NCI-H69 (cell line): ENCODE measurements at regions not wholly inside any gene's neighbourhood (a gene's known extent, or its start where the extent isn't known, plus 50 kb on each side); places are given as distances from the start of the nearest gene placed in this dataset.

Experiments
- DNase-seq: peaks from one replicate; lab custom pipeline; 2025; lab: John Stamatoyannopoulos, UW

DNA sequence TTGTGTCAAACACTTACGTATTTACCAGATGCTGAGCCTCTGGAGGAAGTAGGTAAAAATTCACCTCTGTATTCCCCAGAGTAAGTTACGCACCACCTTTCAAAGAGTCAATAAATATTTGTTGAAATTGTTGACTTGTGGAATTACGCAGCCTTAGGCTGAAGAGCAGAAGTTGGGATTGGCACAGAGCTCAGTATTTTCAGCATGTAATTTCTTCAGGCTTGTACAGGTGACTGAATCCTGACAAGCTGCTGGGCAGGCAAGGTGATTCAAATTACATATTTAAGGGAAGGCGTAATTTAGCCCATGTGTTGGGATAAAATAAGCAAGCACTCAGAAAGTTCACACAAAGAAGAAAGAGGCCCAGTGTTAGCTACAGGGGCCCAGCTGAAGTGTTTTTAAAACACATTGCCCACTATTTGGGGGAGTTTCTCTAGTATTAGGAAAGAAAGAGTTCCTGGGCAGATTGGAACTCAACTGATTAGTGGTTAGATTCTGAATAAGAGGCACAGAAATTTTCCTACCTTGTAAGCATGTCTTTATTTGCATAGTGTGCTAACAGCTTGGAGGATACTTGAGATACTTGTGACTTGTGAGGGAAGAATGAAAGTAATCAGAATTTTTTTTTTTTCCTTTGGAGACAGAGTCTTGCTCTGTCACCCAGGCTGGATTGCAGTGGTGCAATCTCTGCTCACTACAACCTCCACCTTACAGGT is 165.3 kb upstream of the FBXL7 start:
- DNase-seq, result no peak

DNA sequence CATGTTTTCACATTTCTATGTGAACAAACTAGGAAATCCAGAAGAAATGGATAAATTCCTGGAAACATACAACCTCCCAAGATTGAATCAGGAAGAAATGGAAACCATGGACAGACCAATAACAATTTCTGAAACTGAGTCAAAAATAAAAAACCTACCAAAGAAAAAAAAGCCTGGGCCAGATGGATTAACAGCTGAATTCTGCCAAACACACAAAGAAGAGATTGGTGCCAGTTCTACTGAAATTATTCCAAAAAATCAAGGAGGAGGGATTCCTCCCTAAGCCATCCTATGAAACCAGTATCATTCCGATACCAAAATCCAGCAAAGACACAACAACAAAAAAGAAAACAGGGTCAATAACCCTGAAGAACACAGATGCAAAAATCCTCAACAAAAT is 166.9 kb upstream of the FBXL7 start:
- no peak for DNase-seq

DNA sequence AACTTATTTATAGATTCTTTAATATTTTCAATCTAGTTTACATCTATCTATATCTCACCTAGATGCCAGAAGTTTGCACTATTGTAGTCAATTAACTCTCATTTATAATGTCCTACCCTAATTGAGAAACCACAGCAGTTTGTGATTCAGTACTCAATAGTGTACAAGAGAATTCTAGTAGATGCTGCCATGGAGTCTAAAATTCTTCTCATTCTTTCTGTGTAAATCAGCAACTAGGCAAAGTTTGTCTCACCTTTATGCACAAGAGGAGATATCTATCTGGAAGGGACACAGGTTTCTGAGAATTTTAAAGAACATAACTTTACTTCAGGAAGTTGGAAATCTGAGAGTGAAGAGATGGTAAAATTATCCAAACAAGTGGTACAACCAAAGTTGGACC is 173.0 kb upstream of the FBXL7 start:
- DNase-seq, result no peak

DNA sequence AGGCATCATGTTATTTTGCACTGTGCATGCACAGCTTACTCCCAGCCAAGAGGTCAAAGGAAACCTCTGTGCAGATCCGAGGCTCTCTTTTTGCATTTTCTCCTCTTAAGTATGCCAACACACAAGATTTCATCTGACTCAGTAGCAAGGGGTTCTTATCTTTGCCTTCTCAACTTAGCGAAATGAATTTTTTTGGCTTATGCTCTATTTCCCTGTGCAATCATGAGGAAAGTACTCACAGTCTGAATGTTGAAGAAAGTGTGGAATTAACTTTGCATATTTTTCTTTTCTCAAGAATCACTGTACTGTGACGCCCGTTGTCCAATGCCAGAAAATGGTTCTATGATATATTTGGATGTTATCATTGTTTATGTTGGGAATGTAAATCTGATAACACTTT is 173.5 kb upstream of the FBXL7 start:
- no peak for DNase-seq

DNA sequence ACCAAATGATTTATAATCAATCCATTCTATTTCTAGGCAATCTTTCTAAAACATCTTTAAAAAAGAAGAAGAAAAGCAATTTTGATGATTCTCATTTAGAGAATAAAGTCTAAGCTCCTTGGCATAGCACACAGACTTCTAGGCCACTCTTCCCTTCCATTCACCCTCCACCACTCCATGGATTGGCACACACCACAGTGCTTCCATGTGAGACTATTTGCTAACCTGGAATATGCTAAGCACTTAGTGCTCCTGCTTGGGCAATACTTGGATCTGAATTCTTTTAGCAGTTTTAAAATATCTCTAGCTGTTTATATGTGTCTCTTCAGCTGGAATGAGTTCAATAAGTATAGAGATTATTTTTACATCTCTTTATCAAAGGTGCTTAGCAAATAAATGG is 177.6 kb upstream of the FBXL7 start:
- DNase-seq, result no peak

DNA sequence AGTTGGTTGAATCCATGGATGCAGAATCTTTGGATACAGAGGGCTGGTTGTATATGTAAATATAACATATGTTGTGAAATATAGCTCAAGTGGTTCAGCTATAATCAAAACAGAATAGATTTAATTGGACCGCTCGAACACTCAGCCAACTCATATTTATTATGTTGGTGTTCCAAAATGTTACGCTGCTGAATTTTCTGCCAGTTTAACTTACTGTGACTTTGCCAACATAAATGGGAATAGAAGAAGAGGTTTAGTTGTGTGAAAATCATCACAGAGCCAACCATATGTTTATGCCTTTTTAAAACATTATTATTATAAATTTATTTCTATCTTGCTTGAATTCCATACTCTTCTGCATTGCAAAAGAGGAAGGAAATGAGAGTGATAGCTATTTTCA is 178.2 kb upstream of the FBXL7 start:
- DNase-seq, result no peak

DNA sequence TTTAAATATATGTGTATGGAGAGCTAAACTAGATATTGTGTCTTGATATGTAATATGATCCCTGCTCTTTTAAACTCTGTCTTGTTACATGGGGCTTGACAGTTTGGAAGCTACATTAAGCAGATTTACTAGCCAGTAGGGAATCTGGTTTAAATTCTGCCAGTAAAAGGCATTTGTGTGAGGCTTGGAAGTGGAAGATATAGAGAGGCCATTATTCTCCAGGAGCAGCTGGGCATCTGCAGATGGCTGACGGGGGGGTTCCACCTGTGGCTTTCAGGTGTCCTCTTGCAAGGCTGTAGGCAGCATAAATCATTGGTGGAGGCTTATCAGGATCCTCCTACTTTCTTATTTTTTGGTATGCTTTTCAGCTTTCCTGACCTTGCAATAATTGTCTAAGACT is 179.1 kb upstream of the FBXL7 start:
- peak; percentile 10 for DNase-seq

DNA sequence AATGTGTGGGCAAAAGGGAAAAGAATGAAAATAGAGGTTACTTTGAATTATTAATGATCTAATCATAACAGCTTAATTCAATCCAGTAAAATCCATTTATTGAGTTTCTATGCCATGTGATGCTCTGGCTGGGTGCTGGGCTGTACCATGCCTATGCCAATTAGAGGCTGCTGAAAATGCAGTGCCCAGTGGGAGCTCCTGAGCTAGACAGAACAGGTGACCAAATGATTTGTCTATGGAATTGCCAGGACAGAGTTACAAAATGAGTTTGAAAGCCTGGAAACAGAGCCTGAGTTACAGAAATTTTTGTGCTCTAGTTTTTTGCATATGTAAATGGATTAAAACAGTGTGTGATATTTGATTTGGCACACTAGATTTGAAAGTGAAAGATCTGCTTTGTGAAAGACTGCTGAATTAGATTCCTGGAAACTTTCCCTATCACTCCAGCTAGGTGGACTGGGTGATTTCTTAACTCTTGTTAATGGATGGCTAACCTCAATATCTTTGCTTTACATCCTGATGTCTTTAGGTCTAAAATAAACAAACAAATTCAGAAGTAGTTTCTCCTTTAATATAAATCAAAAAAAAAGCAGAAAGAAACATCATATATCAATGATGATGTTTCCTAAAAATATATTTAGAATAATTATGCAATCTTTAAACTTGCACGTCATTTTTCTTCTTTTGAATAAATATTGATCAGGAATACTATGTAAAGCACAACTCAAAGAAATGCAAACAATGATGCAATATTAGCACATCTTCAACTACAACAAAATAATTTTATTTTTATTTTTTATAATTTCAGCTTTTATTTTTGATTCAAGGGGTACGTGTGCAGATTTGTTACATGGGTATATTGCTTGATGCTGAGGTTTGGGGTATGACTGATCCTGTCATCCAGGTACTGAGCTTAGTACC is 194.8 kb upstream of the FBXL7 start:
- no peak for DNase-seq

DNA sequence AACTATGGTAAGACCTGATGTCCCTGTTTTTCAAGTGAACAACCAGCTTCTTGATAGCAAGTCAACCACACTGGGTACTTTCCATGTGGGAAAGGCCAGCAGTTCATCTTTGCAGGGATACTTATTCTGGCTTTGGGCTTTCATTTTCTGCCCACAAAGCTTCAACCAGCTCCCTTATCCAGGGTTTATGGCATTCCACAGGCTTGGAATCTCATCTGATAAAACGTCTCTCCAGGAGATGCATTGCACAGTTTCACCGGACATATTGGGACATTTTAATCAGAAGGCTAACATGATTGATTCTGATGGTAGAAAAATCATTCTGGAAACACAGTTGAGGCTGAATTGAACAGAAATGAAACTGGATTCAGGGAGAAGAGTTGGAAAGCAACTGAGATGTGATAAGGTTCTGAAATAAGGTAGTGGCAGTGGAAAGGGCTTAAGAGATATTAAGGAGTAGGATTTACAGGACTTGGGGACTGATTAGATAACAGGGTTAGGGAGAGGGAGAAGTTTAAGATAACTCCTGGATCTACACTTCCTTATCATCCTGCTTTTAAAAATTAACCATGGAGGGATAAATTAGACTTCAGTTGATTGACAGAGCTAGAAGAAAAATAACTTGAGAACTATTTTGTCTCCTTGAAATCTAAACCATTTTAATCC is 195.8 kb upstream of the FBXL7 start:
- DNase-seq, result no peak

DNA sequence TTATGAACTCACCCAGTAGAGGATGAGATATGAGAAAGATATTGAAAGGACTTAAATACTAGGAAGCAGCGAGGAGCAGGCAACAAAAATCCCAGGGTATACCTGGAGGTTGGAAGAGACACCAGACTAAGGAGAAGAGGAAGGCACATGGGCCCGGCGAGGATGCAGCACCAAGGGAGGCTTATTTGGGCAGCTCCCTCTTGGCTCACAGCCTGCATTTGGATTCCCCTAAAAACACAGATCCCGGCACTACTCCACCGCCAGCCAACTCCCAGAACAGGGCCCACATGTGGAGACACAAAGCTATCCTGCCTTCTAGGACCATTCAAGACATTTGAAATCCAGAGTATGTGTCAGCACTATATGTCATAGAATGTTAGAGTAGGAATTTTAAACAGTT is 199.8 kb upstream of the FBXL7 start:
- DNase-seq, result no peak

DNA sequence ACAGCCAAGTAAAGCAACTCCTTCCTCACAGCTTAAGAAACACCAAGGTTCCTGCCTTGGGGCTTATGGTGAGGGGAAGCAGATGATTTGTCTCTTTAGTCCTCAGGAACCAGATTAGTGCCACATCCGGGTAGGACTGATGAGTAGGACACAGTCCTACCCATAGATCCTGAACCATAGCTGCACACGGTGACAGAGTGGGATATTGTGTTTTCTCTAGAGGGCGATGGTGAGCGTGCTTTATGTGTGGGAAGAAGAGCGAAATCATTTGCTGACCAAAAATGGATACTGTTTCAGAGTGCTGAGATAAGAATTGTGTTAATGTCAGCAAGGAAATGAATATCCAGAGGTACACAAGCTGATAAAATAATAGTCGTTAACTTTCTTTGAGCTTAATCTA is 209.0 kb upstream of the FBXL7 start:
- no peak for DNase-seq

DNA sequence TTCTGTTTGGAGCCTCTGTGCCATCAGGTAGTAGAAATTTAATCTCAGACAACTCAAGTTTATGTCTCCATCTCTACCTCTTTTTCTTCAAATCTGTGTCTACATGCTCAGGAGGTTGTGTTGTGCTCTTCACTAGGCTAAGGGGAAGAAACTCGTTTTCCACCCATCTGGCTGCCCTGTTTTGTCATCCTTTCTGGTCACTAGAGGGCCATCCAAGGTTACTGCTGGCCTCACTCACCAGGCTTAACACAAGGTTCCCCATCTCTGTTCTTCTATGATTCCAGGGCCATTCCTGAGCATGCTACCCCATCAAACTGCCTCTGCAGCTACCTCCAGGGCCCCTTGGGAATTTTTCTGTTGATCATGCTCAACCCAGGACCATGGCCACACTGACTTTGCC is 213.3 kb upstream of the FBXL7 start:
- DNase-seq, result no peak

DNA sequence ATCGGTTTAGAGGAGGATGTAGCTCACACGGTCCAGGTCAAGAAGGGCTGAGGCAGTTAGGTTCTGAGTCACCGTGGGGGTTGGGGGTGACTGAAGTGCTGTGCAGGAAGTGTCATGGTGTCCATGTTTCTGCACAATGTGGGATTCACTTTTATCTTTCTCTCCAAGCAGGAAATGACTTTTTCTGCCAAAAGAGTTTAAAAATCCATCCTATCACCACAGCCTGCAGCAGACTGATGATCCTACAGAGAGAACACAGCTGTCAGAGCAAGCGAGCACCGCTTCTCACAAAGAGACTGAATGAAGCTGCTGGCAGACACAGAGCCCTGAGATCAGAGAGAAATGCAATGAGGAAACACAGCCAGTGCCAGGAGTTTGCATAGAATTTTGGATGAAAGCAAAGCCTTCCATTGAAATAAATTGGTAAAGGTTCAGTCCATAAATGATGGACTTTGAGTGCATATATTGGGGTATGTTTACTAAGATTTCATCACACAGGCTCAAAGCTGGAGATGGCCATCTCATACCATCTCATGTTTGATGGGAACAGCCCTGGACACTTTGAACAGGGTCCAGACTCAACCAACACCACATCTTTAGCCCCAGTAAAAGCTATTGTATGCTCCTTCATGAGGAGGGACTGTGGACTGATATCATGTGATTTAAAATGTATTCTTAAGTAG is 213.9 kb upstream of the FBXL7 start:
- no peak for DNase-seq

DNA sequence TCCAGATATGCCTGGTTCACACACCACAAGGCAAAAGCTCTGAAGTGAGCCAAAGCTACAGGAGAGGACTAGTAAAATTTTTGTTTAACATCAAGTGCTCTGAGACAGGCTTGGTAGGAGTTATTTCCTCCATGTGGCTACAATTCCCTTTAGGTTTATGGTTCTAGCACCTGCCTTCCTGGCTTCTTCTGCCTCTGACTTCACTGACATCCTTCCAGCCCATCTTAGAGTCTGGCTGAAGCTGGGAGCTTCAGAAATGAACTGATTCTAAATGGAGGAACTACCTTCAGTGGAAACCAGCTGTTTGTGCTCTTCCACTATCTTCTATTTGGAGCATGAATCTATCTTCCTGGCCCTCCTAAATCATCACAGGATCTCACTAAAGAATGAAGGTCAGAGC is 215.3 kb upstream of the FBXL7 start:
- DNase-seq, result no peak

DNA sequence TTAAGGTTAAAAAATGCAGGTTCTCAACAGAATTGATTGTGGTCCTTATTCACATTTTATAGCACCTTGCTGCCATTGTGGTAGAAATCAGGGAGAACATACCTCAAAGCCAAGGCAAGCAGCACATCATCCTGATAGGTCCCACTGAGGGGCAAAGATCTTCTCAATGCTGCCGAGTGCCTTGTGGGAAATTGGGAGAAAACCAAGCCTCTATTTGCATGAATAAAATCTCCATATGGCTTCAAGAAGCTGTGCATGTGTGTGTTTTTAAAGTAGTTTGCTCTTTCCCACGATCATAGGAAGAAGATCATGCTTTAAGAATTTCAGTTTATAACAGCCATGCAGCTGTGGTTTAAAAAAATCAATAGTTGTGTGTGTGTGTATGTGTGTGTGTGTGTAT is 216.9 kb upstream of the FBXL7 start:
- DNase-seq, result no peak

DNA sequence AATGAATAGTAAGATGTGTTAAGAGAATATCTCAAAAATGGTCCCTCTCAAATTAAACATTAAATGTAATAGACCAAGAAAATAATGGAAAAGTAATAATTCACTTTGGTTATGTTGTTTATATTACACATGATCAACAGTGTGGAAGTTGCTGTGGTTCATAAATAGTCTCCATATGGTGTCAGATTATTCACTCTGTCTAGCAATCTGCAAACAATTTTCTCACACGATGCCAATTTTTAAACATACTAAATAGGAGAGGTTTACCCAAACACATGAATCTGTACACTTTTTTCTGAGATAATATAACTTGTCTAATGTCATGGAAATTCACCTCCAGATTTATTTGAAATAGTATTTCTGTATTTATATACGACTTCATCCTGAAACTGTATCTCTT is 217.4 kb upstream of the FBXL7 start:
- no peak for DNase-seq

DNA sequence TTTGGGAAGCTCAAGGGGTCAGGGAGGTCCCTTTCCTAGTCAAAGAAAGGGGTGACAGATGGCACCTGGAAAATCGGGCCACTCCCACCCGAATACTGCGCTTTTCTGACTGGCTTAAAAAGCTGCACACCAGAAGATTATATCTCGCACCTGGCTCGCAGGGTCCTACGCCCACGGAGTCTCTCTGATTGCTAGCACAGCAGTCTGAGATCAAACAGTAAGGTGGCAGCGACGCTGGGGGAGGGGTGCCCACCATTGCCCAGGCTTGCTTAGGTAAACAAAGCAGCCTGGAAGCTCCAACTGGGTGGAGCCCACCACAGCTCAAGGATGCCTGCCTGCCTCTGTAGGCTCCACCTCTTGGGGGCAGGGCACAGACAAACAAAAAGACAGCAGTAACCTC is 228.4 kb upstream of the FBXL7 start:
- DNase-seq, result peak; percentile 71

DNA sequence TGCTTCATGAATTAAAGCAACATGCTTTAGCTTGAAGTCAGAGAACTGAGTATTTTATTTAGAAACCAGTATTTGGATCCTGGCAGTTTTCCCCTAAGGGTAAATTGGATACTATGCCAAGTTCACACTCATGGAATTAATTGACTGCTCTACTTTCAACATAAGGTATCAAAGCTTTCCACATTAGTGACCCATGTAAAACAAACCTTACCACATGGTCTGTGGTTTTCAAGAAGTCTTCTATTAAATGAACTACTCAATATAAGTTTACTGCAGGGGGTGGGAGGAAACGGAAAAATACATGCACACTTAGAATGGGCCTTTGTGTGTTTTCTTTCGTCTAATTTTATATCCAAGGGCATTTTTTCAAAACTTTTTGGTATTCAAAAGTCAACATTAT is 232.0 kb upstream of the FBXL7 start:
- DNase-seq, result no peak

DNA sequence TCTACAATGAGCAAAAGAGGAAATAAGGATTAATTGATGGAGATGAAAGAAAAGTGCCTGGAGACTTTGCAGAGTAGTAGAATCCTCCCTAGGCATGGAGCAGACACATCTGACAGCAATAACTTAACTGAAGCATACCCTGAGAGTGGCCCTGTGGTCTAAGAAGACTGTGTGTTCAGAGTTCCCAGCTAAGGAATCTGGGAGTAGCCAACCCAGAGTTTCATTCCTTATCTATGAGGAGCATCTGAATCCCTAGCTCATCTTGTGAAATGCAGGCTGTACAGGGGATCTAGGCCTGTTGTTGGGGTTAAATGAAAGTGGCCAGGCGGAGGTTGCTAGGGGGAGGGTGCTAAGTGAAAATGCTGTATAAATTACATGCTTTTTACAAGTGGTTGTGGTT is 233.1 kb upstream of the FBXL7 start:
- no peak for DNase-seq

DNA sequence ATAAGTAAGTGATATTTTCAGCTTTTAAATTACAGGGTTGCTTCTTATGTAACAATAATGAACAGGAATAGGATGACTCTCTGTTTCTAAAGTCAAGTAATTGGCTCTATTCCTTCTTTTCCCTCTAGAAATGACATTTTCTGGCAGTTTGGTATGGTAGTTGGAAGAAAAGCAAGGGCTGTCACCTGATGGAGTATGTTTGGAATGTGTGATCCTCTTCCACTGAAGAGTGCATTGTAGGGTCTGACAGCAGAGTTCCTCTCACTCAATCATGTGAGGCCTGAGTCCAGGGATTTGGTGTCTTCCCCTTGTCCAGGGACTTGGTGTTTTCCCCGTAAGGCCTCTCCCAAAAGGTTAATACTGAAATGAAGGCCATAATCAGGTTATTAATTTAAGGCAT is 233.8 kb upstream of the FBXL7 start:
- no peak for DNase-seq

DNA sequence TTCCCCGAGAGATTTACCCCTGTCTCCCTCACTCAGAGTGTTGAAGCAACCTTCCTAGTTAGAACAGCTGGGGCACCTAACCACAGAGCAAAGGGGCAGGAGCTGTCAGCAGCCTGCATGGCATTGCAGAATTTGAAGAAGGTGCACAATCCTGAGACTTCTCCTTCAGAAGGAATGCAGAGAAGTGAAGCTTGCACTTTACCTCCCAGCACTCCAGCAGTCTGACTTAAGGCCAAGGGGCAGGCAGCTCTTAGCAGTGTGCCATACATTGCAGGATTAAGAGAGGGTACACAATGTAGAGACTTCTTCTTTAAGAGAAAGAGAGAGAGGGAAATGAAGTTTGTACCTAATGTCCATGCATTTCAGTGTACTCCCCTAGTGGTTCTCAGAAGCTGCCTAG is 236.0 kb upstream of the FBXL7 start:
- DNase-seq, result no peak

DNA sequence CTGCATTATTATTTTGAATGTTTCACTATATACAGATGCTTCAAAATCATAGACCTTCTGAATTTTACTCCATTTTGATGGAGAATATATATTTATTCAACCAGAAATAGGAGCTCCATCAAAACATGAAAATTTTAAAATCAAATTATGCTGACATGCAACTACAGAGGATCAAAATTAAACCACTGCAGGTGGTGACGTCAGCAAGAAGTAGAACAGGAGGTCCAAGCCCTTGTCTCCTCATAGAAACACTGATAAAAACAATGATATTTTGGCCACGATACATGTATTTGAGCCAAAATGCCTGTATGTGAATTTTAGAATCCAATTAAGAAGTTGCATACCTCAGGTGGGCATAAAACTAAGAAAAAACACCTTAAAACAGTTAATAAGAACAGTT is 236.6 kb upstream of the FBXL7 start:
- no peak for DNase-seq
